ENCODE measurements at regions not wholly inside any gene's neighbourhood (a gene's known extent, or its start where the extent isn't known, plus 50 kb on each side); places are given as distances from the start of the nearest gene placed in this dataset.

- TF ChIP-seq, protein P1, sequence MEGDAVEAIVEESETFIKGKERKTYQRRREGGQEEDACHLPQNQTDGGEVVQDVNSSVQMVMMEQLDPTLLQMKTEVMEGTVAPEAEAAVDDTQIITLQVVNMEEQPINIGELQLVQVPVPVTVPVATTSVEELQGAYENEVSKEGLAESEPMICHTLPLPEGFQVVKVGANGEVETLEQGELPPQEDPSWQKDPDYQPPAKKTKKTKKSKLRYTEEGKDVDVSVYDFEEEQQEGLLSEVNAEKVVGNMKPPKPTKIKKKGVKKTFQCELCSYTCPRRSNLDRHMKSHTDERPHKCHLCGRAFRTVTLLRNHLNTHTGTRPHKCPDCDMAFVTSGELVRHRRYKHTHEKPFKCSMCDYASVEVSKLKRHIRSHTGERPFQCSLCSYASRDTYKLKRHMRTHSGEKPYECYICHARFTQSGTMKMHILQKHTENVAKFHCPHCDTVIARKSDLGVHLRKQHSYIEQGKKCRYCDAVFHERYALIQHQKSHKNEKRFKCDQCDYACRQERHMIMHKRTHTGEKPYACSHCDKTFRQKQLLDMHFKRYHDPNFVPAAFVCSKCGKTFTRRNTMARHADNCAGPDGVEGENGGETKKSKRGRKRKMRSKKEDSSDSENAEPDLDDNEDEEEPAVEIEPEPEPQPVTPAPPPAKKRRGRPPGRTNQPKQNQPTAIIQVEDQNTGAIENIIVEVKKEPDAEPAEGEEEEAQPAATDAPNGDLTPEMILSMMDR (IDR thresholded peaks at IDR 0.05), result no peak
- no peak for TF ChIP-seq EZH2 (IDR thresholded peaks at IDR 0.05; ENCODE audit: borderline replicate concordance, insufficient read depth, low read depth, low read length, poor library complexity, severe bottlenecking)
These were observed 893.2 kb downstream of the FAT4 start for GRCh38 chr4:126207910-126208309.

Measured in B cell (primary cell).